ENCODE measurements at regions not wholly inside any gene's neighbourhood (a gene's known extent, or its start where the extent isn't known, plus 50 kb on each side); places are given as distances from the start of the nearest gene placed in this dataset.

- DNase-seq = no peak
- Mint-ChIP-seq H3K27me3 (ENCODE audit: unreplicated experiment) (no peaks in the 10 kb centered on the region), H3K4me1 (ENCODE audit: low read depth, unreplicated experiment) (no peaks in the 10 kb centered on the region), H3K4me3 (ENCODE audit: unreplicated experiment) (no peak overlapping the region), H3K9me3 (ENCODE audit: unreplicated experiment) (peaks cover 1% of the 10 kb centered on the region), H3K27ac (ENCODE audit: unreplicated experiment) (no peak overlapping the region), H3K36me3 (ENCODE audit: unreplicated experiment) (no peaks in the 10 kb centered on the region)
- TF ChIP-seq CTCF (IDR thresholded peaks at IDR 0.05; ENCODE audit: partially characterized antibody, unreplicated experiment) = no peak
Observed at GRCh38 chr15:96495386-96495785, 164.9 kb downstream of the NR2F2 start.

GRCh38 chr15:96497951-96498350, 167.5 kb downstream of the NR2F2 start:
- Mint-ChIP-seq H3K36me3 (ENCODE audit: unreplicated experiment) (no peaks in the 10 kb centered on the region), H3K4me3 (ENCODE audit: unreplicated experiment) (no peak overlapping the region), H3K27me3 (ENCODE audit: unreplicated experiment) (no peaks in the 10 kb centered on the region), H3K27ac (ENCODE audit: unreplicated experiment) (no peak overlapping the region), H3K4me1 (ENCODE audit: low read depth, unreplicated experiment) (no peaks in the 10 kb centered on the region), H3K9me3 (ENCODE audit: unreplicated experiment) (peaks cover 1% of the 10 kb centered on the region)
- no peak for DNase-seq
- TF ChIP-seq CTCF (IDR thresholded peaks at IDR 0.05; ENCODE audit: partially characterized antibody, unreplicated experiment) = no peak

- no peaks in the 10 kb centered on the region for H3K4me1 Mint-ChIP-seq (ENCODE audit: low read depth, unreplicated experiment)
- no peak for TF ChIP-seq CTCF (IDR thresholded peaks at IDR 0.05; ENCODE audit: partially characterized antibody, unreplicated experiment)
- no peak for DNase-seq
- H3K9me3 Mint-ChIP-seq (ENCODE audit: unreplicated experiment) = no peaks in the 10 kb centered on the region
- no peak overlapping the region for H3K27ac Mint-ChIP-seq (ENCODE audit: unreplicated experiment)
- no peaks in the 10 kb centered on the region for H3K27me3 Mint-ChIP-seq (ENCODE audit: unreplicated experiment)
- no peak overlapping the region for H3K4me3 Mint-ChIP-seq (ENCODE audit: unreplicated experiment)
- no peaks in the 10 kb centered on the region for H3K36me3 Mint-ChIP-seq (ENCODE audit: unreplicated experiment)
Observed at GRCh38 chr15:96500508-96500907, 170.0 kb downstream of the NR2F2 start.

GRCh38 chr15:96501362-96501761, 170.9 kb downstream of the NR2F2 start:
- Mint-ChIP-seq H3K27me3 (ENCODE audit: unreplicated experiment) (no peaks in the 10 kb centered on the region), H3K4me3 (ENCODE audit: unreplicated experiment) (no peak overlapping the region), H3K4me1 (ENCODE audit: low read depth, unreplicated experiment) (no peaks in the 10 kb centered on the region), H3K9me3 (ENCODE audit: unreplicated experiment) (no peaks in the 10 kb centered on the region), H3K36me3 (ENCODE audit: unreplicated experiment) (no peaks in the 10 kb centered on the region), H3K27ac (ENCODE audit: unreplicated experiment) (no peak overlapping the region)
- no peak for TF ChIP-seq CTCF (IDR thresholded peaks at IDR 0.05; ENCODE audit: partially characterized antibody, unreplicated experiment)
- DNase-seq = no peak

- Mint-ChIP-seq H3K27ac (ENCODE audit: unreplicated experiment) (no peak overlapping the region), H3K4me3 (ENCODE audit: unreplicated experiment) (no peak overlapping the region), H3K9me3 (ENCODE audit: unreplicated experiment) (no peaks in the 10 kb centered on the region), H3K27me3 (ENCODE audit: unreplicated experiment) (no peaks in the 10 kb centered on the region), H3K4me1 (ENCODE audit: low read depth, unreplicated experiment) (no peaks in the 10 kb centered on the region), H3K36me3 (ENCODE audit: unreplicated experiment) (no peaks in the 10 kb centered on the region)
- TF ChIP-seq CTCF (IDR thresholded peaks at IDR 0.05; ENCODE audit: partially characterized antibody, unreplicated experiment) = no peak
- no peak for DNase-seq
Observed at GRCh38 chr15:96502196-96502595, 171.7 kb downstream of the NR2F2 start.

Measured in glutamatergic neuron (in vitro differentiated cells).